ENCODE measurements at regions not wholly inside any gene's neighbourhood (a gene's known extent, or its start where the extent isn't known, plus 50 kb on each side); places are given as distances from the start of the nearest gene placed in this dataset.
"Not testable (repeated sequence)": the region's sequence is repeated elsewhere in the genome, so short reads cannot be mapped to it uniquely, and the experiment has no call there.

GRCh38 chr4:82181789-82182188, 192.0 kb downstream of the HNRNPD start:
- ATAC-seq (no peak), DNase-seq (no peak)

DNA sequence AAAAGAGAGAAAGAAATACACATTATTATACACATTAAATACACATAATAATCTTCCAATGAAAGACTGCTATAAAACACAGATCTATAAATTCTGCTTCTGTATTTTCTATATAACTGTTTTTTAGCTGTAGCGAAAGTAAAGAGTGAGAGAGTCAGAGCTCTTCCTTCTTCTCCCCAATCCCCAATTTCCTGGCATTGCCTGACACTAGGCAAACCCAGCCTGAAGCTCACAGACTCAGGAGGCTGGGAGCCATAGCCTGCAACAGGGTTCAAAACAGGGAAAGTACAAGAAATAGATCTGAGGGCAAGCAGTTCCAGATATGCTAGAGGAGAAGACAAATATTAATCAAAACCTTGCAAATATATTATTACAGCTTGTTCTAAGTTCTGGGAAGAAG, 201.6 kb downstream of the HNRNPD start:
- no peak for DNase-seq
- no peak for ATAC-seq

- ATAC-seq: no peak
- no peak for DNase-seq
Measured at GRCh38 chr4:82171531-82172155, 202.1 kb downstream of the HNRNPD start.

DNA sequence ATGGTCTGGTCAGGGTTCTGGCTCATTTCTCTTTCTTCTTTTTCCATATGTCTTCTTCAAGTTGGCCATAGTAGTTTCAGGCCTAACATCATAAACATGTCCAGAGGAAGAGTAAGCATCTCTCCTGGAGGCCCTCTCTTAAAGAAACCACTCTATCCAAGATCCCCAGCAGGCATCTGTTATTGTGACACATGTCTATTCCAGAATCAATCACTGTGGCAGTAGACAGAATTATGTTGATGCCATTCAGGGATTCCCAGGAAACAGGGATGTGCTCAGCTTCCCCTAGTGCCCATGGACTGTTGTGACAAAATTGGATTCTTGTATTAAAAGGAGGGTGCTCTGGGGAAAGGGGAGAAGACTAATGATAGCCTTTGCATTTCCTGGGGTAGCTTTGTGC, 224.0 kb downstream of the HNRNPD start:
- DNase-seq (no peak), ATAC-seq (no peak)

- no peak for DNase-seq
- no peak for ATAC-seq
Measured at GRCh38 chr4:82145850-82146249, 227.9 kb downstream of the HNRNPD start.

GRCh38 chr4:82140422-82140821, 233.4 kb downstream of the HNRNPD start:
- DNase-seq (no peak), ATAC-seq (no peak)

DNA sequence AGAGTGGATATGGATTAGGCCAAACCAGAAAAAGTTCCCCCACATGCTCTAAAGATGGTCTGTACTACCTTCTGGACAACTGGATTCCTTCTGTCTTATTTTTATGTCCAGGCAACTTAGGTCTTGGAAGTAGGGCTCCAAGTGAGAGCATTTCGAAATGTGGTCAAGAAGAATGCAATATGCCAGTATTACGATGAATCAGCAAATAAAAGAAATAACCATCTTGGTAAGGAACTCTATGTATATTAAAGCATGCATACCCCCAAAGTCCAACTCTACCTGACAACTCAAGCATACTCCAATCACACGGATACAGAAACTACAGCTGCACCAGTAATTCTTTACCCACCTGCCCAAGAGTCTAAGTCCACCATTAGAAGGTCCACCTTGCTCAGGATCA, 234.5 kb downstream of the HNRNPD start:
- ATAC-seq: no peak
- DNase-seq: no peak

DNA sequence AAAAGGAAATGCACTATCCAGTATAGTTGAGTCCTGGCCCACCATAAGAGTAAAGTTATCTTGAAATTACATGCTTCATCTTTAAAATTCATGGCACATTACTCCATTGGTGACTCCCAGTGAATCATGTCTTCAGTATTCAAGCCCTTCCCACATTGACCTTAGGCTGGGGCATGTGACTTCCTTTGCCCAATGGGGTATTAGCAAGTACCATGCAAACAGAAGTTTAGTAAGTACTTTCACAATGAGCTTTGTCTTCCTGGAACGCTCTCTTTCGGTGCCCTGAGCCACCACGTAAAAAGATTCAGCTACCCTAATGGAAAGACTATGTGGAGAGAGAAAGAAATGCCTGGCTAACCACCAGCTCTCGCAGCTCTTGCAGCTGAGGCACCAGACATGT, 235.4 kb downstream of the HNRNPD start:
- DNase-seq (peak; percentile 6), ATAC-seq (peak; percentile 92)

DNA sequence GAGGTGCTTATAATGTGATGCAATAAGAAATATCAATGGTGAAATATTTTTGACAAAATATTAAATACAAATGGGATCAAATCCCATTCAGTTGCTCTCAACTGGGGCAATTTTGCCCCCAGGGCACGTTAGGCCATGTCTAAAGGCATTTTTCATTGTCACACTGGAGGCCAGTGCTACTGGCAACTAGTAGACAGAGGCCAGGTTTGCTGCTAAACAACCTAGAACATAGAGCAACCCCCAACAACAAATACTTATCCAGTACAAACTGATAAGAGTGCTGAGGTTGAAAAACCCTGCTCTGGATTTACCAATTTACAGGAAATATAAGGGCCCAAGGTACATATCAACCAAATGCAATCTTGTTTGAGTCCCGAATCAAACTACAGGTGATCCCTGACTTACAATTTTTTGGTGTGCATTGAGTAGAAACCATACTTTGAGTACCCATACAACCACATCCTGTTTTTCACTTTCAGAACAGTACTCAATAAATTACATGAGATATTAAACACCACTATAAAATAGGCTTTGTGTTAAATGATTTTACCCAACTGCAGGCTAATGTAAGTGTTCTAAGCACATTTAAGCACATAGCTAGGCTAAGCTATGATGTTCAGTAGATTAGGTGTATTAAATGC, 237.5 kb downstream of the HNRNPD start:
- ATAC-seq: peak; percentile 45
- no peak for DNase-seq

DNA sequence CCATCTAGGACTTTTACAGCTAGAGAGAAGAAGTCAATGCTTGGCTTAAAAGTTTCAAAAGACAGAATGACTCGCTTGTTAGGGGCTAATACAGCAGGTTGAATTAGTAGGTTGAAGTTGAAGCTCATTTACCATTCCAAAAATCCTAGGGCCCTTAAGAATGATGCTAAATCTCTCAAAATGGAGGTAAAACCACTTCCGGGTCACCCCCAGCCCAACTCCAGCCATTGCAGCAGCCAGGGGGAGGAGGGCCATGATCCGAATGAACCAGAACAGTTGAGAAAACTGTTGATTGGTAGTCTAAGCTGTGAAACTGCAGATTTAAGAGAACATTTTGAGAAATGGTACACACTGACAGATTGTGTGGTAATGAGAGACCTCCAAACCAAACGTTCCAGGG, 245.4 kb downstream of the HNRNPD start:
- ATAC-seq (no peak), DNase-seq (no peak)

- ATAC-seq: no peak
- no peak for DNase-seq
Measured at GRCh38 chr4:82126512-82127040, 247.2 kb downstream of the HNRNPD start.

GRCh38 chr4:82125787-82126297, 247.9 kb downstream of the HNRNPD start:
- no peak for DNase-seq
- no peak for ATAC-seq

DNA sequence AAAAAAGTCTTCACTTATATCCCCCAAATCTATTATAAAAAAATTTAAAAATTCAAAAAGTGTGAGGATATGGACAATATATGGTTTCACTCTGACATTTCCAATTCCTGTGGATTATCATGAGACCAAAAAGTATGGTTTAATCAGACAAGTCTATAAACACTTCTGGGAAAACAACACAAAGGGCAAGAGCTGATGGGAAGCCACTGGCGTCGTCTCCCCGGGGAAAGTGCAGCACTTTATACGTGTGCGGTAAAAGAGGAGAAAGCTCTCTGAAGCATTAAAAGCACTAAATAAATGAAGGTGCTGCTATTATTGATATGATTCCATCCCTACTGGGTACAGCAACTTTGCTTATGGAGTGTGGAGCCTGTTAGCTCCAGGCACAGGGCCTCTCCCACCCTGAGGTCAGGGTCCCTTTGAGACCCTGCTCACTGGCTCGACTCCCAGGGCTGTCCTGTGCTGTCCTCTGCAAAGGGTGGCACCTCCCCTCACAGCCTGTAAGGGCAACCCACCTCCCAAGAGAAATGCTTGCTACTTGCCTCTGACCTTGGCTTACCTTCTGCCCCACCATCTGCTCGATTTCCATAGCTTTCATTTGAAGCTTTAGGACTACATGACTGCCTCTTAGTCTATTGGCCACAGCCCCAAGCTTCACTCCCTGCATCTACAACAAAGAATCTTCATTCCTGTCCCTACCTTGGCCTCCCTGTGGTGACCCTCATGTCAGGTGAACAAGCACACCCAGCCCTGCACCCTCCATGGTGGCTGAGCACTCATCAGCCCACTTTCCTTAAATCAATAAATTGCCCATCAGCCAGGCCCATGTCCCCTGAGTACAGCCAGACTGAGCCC, 248.6 kb downstream of the HNRNPD start:
- DNase-seq (no peak), ATAC-seq (no peak)

DNA sequence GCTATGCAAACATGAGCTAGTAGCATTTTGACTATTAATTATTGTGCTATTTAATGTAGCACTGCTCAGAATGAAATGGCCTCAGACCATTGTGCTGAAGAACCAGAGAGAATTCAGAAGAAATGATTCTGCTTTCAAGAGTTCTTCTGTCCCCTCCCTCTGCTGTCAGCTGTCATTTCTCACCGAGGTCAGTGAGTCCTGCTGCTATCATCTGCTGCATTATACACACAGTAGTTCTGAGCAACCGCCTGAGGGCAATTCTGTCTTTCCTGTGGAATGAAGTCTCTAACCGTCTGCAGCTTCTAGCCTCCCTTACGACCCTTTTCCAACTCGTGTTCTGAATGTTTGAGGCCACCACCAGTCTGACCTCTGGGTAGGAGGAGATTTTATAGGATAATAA, 249.4 kb downstream of the HNRNPD start:
- no peak for DNase-seq
- no peak for ATAC-seq

GRCh38 chr4:82123934-82124333, 249.9 kb downstream of the HNRNPD start:
- ATAC-seq: no peak
- no peak for DNase-seq

DNA sequence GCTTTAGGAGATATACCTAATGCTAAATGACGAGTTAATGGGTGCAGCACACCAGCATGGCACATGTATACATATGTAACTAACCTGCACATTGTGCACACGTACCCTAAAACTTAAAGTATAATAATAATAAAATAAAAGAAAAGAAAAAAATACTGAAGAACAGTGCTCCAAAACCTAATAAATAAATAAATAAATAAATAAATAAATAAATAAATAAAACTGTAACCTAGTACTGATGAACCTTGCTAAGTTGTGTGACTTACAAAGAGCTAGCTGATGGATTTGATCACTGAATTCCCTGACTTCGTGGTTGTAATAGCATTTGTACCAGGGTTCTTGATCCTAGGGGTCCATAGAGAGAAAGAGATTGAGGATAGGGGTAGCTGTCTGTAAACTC, 258.6 kb downstream of the HNRNPD start:
- DNase-seq, ATAC-seq: not testable (repeated sequence)

DNA sequence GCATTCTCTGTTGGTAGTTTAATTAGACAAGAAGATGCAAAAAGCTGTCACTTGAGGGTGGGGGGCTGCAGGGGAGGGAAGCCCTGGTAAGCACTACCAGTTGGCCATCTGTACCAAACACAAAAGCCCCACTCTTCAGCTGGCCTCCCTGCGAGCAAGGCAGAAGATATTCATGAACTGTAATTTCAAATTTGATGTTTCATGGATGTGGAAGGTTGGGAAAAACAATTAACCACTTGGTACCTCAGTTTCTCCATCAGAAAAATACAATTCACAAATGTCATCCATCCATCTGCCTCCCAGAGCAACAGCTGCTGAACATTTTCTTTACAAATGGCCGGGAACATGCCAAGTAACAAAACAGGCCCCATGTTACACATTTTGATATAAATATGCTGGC, 265.3 kb downstream of the HNRNPD start:
- ATAC-seq (no peak), DNase-seq (no peak)

GRCh38 chr4:82104578-82104977, 269.2 kb downstream of the HNRNPD start:
- DNase-seq (no peak), ATAC-seq (no peak)

GRCh38 chr4:82099928-82100579, 273.7 kb downstream of the HNRNPD start:
- no peak for DNase-seq

GRCh38 chr4:82097504-82097903, 276.3 kb downstream of the HNRNPD start:
- DNase-seq (peak; percentile 8), ATAC-seq (peak; percentile 69)

More at GRCh38 chr4:82099928-82100579, 273.7 kb downstream of the HNRNPD start:
- ATAC-seq: no peak

- DNase-seq: no peak
Measured at GRCh38 chr4:82090717-82091116, 283.1 kb downstream of the HNRNPD start.

GRCh38 chr4:82084747-82085146, 289.0 kb downstream of the HNRNPD start:
- ATAC-seq (no peak), DNase-seq (no peak)

More at GRCh38 chr4:82090717-82091116, 283.1 kb downstream of the HNRNPD start:
- ATAC-seq: no peak
